GM12878 (cell line): ENCODE measurements at regions not wholly inside any gene's neighbourhood (a gene's known extent, or its start where the extent isn't known, plus 50 kb on each side); places are given as distances from the start of the nearest gene placed in this dataset.

ENCODE experiments used
- ATAC-seq: fragments of 200-7000 bp; cut with Tn5 transposase; 3 replicates; pipeline ENCODE4 v1.9.1; 2020; ENCODE audit warnings: mild to moderate bottlenecking, moderate library complexity
- BruUV-seq: library from RNA; stranded (reverse); fragments of 400-500 nt; replicated peaks from 2 replicates; lab custom pipeline; 2021; lab: Mats Ljungman, UMichigan
- CTCF ChIA-PET: fragments of 300-600 bp; sonication (Branson Sonifier 250); formaldehyde crosslinking; extraction: SDS; loops from one replicate; lab custom pipeline; 2021; ENCODE audit warnings: inconsistent platforms; lab: Yijun Ruan, JAX
- POLR2A ChIA-PET: fragments of 350-600 bp; formaldehyde crosslinking; extraction: SDS; loops from one replicate; lab custom pipeline; 2021; ENCODE audit warnings: inconsistent platforms; lab: Charles Lee
- RAD21 ChIA-PET: fragments of 300-600 bp; sonication (Branson Sonifier 250); formaldehyde crosslinking; loops from one replicate; lab custom pipeline; 2023; ENCODE audit warnings: antibody characterized with exemption; ENCODE audit not compliant: unreplicated experiment; lab: Charles Lee
- SMC1A ChIA-PET: fragments of 300-600 bp; sonication (Branson Sonifier 250); formaldehyde crosslinking; loops from one replicate; lab custom pipeline; 2023; ENCODE audit not compliant: unreplicated experiment, uncharacterized antibody; lab: Charles Lee
- DNase-seq: peaks from one replicate; pipeline ENCODE4 v3.0.0-alpha.2; 2011; ENCODE audit warnings: low read depth, low spot score
- FAIRE-seq: peaks from 3 replicates; lab custom pipeline; 2011; peaks lifted over from hg19 to GRCh38; lab: Jason Lieb, UNC
- H2AFZ ChIP-seq: 2 replicates; pipeline ENCODE4 v1.6.0; 2011; ENCODE audit warnings: low read depth, low read length, control low read depth; ENCODE audit not compliant: control insufficient read depth
- H3K27ac ChIP-seq: 2 replicates; pipeline ENCODE4 v1.5.1; 2011; ENCODE audit warnings: control low read depth; ENCODE audit not compliant: control insufficient read depth, insufficient read depth
- H3K27me3 ChIP-seq, 2 experiments: replicated peaks in 1 of 2; 2 replicates each; pipeline versions ENCODE4 v1.6.0 to v1.6.1; 2011; ENCODE audit warnings: low read length in 1 of 2; ENCODE audit not compliant: control insufficient read depth in 2 of 2, insufficient read depth in 2 of 2
- H3K36me3 ChIP-seq, 2 experiments: 2 replicates each; pipeline ENCODE4 v1.5.1; 2011; ENCODE audit warnings: low read length in 1 of 2; ENCODE audit not compliant: control insufficient read depth in 2 of 2, insufficient read depth in 2 of 2
- H3K4me1 ChIP-seq: 2 replicates; pipeline ENCODE4 v1.6.1; 2011; ENCODE audit warnings: mild to moderate bottlenecking, low read length, moderate library complexity, mixed read lengths; ENCODE audit not compliant: control insufficient read depth, insufficient read depth
- H3K4me2 ChIP-seq: 2 replicates; pipeline ENCODE4 v1.6.0; 2011; ENCODE audit warnings: control low read depth; ENCODE audit not compliant: control insufficient read depth, insufficient read depth
- H3K4me3 ChIP-seq: fragments of 200-600 bp; sonication (generic); 2 replicates; pipeline ENCODE4 v1.5.1; 2016
- H3K79me2 ChIP-seq: 2 replicates; pipeline ENCODE4 v1.6.0; 2011; ENCODE audit warnings: low read length; ENCODE audit not compliant: control insufficient read depth, insufficient read depth
- H3K9ac ChIP-seq: 2 replicates; pipeline ENCODE4 v1.8.0; 2011; ENCODE audit warnings: low read length, control low read depth, mixed read lengths; ENCODE audit not compliant: control insufficient read depth, insufficient read depth
- H3K9me3 ChIP-seq: replicated peaks from 3 replicates; pipeline ENCODE4 v1.5.1; 2011; ENCODE audit warnings: mild to moderate bottlenecking, low read length; ENCODE audit not compliant: control insufficient read depth, insufficient read depth
- H4K20me1 ChIP-seq: 2 replicates; pipeline ENCODE4 v1.6.0; 2011; ENCODE audit not compliant: control insufficient read depth, insufficient read depth
- CBX3 ChIP-seq: fragments of 200-600 bp; sonication (generic); IDR thresholded peaks from 2 replicates; pipeline ENCODE4 v1.6.1; 2016; ENCODE audit warnings: low read depth, borderline replicate concordance
- FOS ChIP-seq: IDR thresholded peaks from 3 replicates; pipeline ENCODE4 v1.6.1; 2011; ENCODE audit warnings: borderline replicate concordance; ENCODE audit not compliant: insufficient read length; ENCODE audit errors: extremely low read depth
- HDAC2 ChIP-seq: fragments of 200-600 bp; sonication (generic); IDR thresholded peaks from 2 replicates; pipeline ENCODE4 v1.6.1; 2017
- KLF5 ChIP-seq: fragments of 450-650 bp; IDR thresholded peaks from 2 replicates; pipeline ENCODE4 v1.6.1; 2014; ENCODE audit warnings: mild to moderate bottlenecking; ENCODE audit not compliant: partially characterized antibody
- MTA2 ChIP-seq: fragments of 450-650 bp; IDR thresholded peaks from 2 replicates; pipeline ENCODE4 v1.6.1; 2016; ENCODE audit warnings: low read depth, mild to moderate bottlenecking, moderate library complexity
- MXI1 ChIP-seq: fragments of 150-350 bp; IDR thresholded peaks from 2 replicates; pipeline ENCODE4 v1.6.1; 2011; ENCODE audit warnings: low read depth, mild to moderate bottlenecking, inconsistent platforms, low read length, improper control_type of control experiment
- PRDM15 ChIP-seq: fragments of 450-650 bp; formaldehyde crosslinking; IDR thresholded peaks from 2 replicates; pipeline ENCODE4 v1.4.0; 2020; ENCODE audit warnings: mild to moderate bottlenecking, moderate library complexity
- RB1 ChIP-seq: fragments of 450-650 bp; formaldehyde crosslinking; IDR thresholded peaks from 2 replicates; pipeline ENCODE4 v1.6.1; 2017; ENCODE audit warnings: mild to moderate bottlenecking, borderline replicate concordance
- STAT3 ChIP-seq: IDR thresholded peaks from 2 replicates; pipeline ENCODE4 v1.6.1; 2011; ENCODE audit warnings: low read depth, low read length, improper control_type of control experiment
- SUZ12 ChIP-seq: fragments of 200-600 bp; sonication (generic); IDR thresholded peaks from one replicate; pipeline ENCODE4 v1.6.1; 2018; ENCODE audit warnings: antibody characterized with exemption, mild to moderate bottlenecking; ENCODE audit not compliant: unreplicated experiment
- WGBS: methylation state at CpG from one replicate; pipeline ENCODE4 v1.1.6; 2016; ENCODE audit warnings: low lambda C conversion rate; ENCODE audit not compliant: insufficient replicate concordance, insufficient coverage; ENCODE audit errors: missing lambda C conversion rate; 5-methylcytosine and 5-hydroxymethylcytosine counted together
- in situ Hi-C: fragments of 300-500 bp; cut with MboI; formaldehyde crosslinking; loops from 9 replicates; pipeline ENCODE4 v1.14.3; 2018; ENCODE audit warnings: mixed read lengths
- intact Hi-C: fragments of 100-400 bp; cut with micrococcal nuclease; formaldehyde crosslinking; loops from one replicate; pipeline ENCODE4 v1.14.2; 2022; ENCODE audit not compliant: unreplicated experiment
- TF ChIP-seq, protein P1 (sequence below): fragments of 450-650 bp; IDR thresholded peaks from 2 replicates; pipeline ENCODE4 v1.6.1; 2017; ENCODE audit warnings: antibody characterized with exemption, mild to moderate bottlenecking, moderate library complexity

- ATAC-seq (no peak), DNase-seq (no peak), FAIRE-seq (no peak)
- Histone ChIP-seq H3K9ac (no peak overlapping the region), H3K27ac (no peak overlapping the region), H3K79me2 (no peaks in the 10 kb centered on the region), H2AFZ (no peak overlapping the region), H3K4me1 (no peaks in the 10 kb centered on the region), H3K4me2 (no peak overlapping the region), H3K9me3 (no peaks in the 10 kb centered on the region), H3K27me3 (peaks cover 0 to 3% of the 10 kb centered on the region in 2 experiments; a peak in 1 of 4 replicates), H3K4me3 (no peak overlapping the region), H3K36me3 (no peaks in the 10 kb centered on the region), H4K20me1 (no peaks in the 10 kb centered on the region)
- POLR2A ChIA-PET: no interaction called here
- intact Hi-C loops (no loop called here), in situ Hi-C loops (no loop called here)
- RAD21 ChIA-PET: no interaction called here
- CTCF ChIA-PET: no interaction called here
- SMC1A ChIA-PET: no interaction called here
- no peak for TF ChIP-seq FOS
- TF ChIP-seq, protein P1, sequence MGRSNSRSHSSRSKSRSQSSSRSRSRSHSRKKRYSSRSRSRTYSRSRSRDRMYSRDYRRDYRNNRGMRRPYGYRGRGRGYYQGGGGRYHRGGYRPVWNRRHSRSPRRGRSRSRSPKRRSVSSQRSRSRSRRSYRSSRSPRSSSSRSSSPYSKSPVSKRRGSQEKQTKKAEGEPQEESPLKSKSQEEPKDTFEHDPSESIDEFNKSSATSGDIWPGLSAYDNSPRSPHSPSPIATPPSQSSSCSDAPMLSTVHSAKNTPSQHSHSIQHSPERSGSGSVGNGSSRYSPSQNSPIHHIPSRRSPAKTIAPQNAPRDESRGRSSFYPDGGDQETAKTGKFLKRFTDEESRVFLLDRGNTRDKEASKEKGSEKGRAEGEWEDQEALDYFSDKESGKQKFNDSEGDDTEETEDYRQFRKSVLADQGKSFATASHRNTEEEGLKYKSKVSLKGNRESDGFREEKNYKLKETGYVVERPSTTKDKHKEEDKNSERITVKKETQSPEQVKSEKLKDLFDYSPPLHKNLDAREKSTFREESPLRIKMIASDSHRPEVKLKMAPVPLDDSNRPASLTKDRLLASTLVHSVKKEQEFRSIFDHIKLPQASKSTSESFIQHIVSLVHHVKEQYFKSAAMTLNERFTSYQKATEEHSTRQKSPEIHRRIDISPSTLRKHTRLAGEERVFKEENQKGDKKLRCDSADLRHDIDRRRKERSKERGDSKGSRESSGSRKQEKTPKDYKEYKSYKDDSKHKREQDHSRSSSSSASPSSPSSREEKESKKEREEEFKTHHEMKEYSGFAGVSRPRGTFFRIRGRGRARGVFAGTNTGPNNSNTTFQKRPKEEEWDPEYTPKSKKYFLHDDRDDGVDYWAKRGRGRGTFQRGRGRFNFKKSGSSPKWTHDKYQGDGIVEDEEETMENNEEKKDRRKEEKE: no peak
- TF ChIP-seq CBX3: no peak
- no peak for TF ChIP-seq STAT3
- no peak for TF ChIP-seq MTA2
- TF ChIP-seq RB1: no peak
- no peak for TF ChIP-seq PRDM15
- TF ChIP-seq KLF5: no peak
- no peak for TF ChIP-seq SUZ12
- no peak for TF ChIP-seq MXI1
- no peak for TF ChIP-seq HDAC2
- no TSS peak for BruUV-seq
- WGBS: 55% methylated on average over 21 of the region's 21 CpGs
Observed at GRCh38 chr17:73776351-73777130, 132.3 kb upstream of the SDK2 start.
